SK-N-SH (cell line): ENCODE measurements at regions not wholly inside any gene's neighbourhood (a gene's known extent, or its start where the extent isn't known, plus 50 kb on each side); places are given as distances from the start of the nearest gene placed in this dataset.

ENCODE experiments used
- CTCF ChIA-PET: fragments of 300-600, 350-600 bp; formaldehyde crosslinking; extraction: SDS; loops from one replicate; lab custom pipeline; 2021; lab: Yijun Ruan, JAX
- POLR2A ChIA-PET: fragments of 350-600 bp; sonication (Branson Sonifier 250); formaldehyde crosslinking; extraction: SDS; loops from one replicate; lab custom pipeline; 2020; ENCODE audit warnings: antibody characterized with exemption, inconsistent platforms; lab: Yijun Ruan, JAX
- DNase-seq: peaks from one replicate; pipeline ENCODE4 v3.0.0; 2012
- H2AFZ ChIP-seq: fragments of 200-600 bp; sonication (generic); 2 replicates; pipeline ENCODE4 v1.8.1; 2016; ENCODE audit warnings: antibody characterized with exemption, mild to moderate bottlenecking, low read depth
- H3F3A ChIP-seq: fragments of 200-600 bp; sonication (generic); replicated peaks from 2 replicates; pipeline ENCODE3; 2016; ENCODE audit warnings: antibody characterized with exemption, mild to moderate bottlenecking; ENCODE audit not compliant: insufficient read depth
- H3K27ac ChIP-seq, 2 experiments: fragments of 200-500 bp in 1 of 2; fragments of 200-600 bp in 1 of 2; sonication (Bioruptor generic) in 1 of 2; sonication (generic), shearing (Covaris generic) in 1 of 2; 2 replicates each; pipeline versions ENCODE4 v1.5.1 to v1.6.1; 2014 to 2016; ENCODE audit warnings: low read depth in 2 of 2, inconsistent platforms in 1 of 2, low read length in 1 of 2, mild to moderate bottlenecking in 1 of 2, mixed read lengths in 1 of 2
- H3K27me3 ChIP-seq: fragments of 200-600 bp; sonication (generic), shearing (Covaris generic); 2 replicates; pipeline ENCODE4 v1.6.1; 2016; ENCODE audit warnings: mixed run types; ENCODE audit not compliant: insufficient read depth
- H3K36me3 ChIP-seq, 2 experiments: fragments of 200-500 bp in 1 of 2; fragments of 200-600 bp in 1 of 2; sonication (Bioruptor generic) in 1 of 2; sonication (generic) in 1 of 2; replicated peaks in 1 of 2; 2 replicates each; pipeline versions ENCODE3 to v1.5.1; 2014 to 2016; ENCODE audit warnings: low read length in 1 of 2, mild to moderate bottlenecking in 1 of 2; ENCODE audit not compliant: insufficient read depth in 2 of 2, control insufficient read depth in 1 of 2
- H3K4me1 ChIP-seq, 2 experiments: fragments of 200-500 bp in 1 of 2; fragments of 200-600 bp in 1 of 2; sonication (Bioruptor generic) in 1 of 2; sonication (generic), shearing (Covaris generic) in 1 of 2; 2 replicates each; pipeline versions ENCODE4 v1.5.1 to v1.6.1; 2014 to 2016; ENCODE audit warnings: low read depth in 1 of 2, low read length in 1 of 2, mixed run types in 1 of 2; ENCODE audit not compliant: insufficient read depth in 2 of 2, control insufficient read depth in 1 of 2
- H3K4me2 ChIP-seq: fragments of 200-600 bp; sonication (generic), shearing (Covaris generic); 2 replicates; pipeline ENCODE4 v1.6.1; 2017; ENCODE audit warnings: mixed run types
- H3K4me3 ChIP-seq, 2 experiments: fragments of 200-500 bp in 1 of 2; fragments of 200-600 bp in 1 of 2; sonication (Bioruptor generic) in 1 of 2; sonication (generic), shearing (Covaris generic) in 1 of 2; 2 replicates each; pipeline versions ENCODE4 v1.5.1 to v1.8.1; 2014 to 2016; ENCODE audit warnings: low read depth in 2 of 2, inconsistent platforms in 1 of 2, low read length in 1 of 2, mild to moderate bottlenecking in 1 of 2, mixed read lengths in 1 of 2, moderate library complexity in 1 of 2
- H3K79me2 ChIP-seq: fragments of 200-600 bp; sonication (generic); 2 replicates; pipeline ENCODE4 v1.8.1; 2017; ENCODE audit warnings: mild to moderate bottlenecking; ENCODE audit not compliant: insufficient read depth
- H3K9ac ChIP-seq: fragments of 200-600 bp; sonication (generic); 2 replicates; pipeline ENCODE4 v1.6.1; 2017; ENCODE audit warnings: mixed run types
- H3K9me2 ChIP-seq: fragments of 200-600 bp; sonication (generic); 2 replicates; pipeline ENCODE4 v1.6.1; 2017; ENCODE audit warnings: mixed run types
- H3K9me3 ChIP-seq: fragments of 200-600 bp; sonication (generic); 2 replicates; pipeline ENCODE4 v1.6.1; 2017; ENCODE audit warnings: mixed run types, mild to moderate bottlenecking, moderate library complexity
- H4K20me1 ChIP-seq: fragments of 200-600 bp; sonication (generic); 2 replicates; pipeline ENCODE4 v1.6.1; 2017; ENCODE audit warnings: mild to moderate bottlenecking, mixed run types; ENCODE audit not compliant: insufficient read depth
- CHD2 ChIP-seq: fragments of 150-350 bp; IDR thresholded peaks from 2 replicates; pipeline ENCODE4 v1.6.1; 2018; ENCODE audit warnings: low read length; ENCODE audit not compliant: partially characterized antibody
- EZH2phosphoT487 ChIP-seq: fragments of 200-600 bp; sonication (generic); IDR thresholded peaks from 2 replicates; pipeline ENCODE4 v1.6.1; 2017; ENCODE audit warnings: low read depth, mixed run types, mild to moderate bottlenecking, antibody characterized with exemption, moderate library complexity, borderline replicate concordance
- FOXM1 ChIP-seq: IDR thresholded peaks from 2 replicates; pipeline ENCODE4 v1.4.0; 2012; ENCODE audit warnings: low read depth, mild to moderate bottlenecking
- JUND ChIP-seq: IDR thresholded peaks from 2 replicates; pipeline ENCODE4 v1.4.0; 2012
- MXI1 ChIP-seq: IDR thresholded peaks from 2 replicates; pipeline ENCODE4 v1.6.1; 2012; ENCODE audit warnings: mild to moderate bottlenecking, low read depth, low read length, improper control_type of control experiment
- POLR2AphosphoS5 ChIP-seq: IDR thresholded peaks from 2 replicates; pipeline ENCODE4 v1.6.1; 2012; ENCODE audit warnings: low read depth, low read length
- RCOR1 ChIP-seq: fragments of 150-350 bp; IDR thresholded peaks from 2 replicates; pipeline ENCODE4 v1.6.1; 2017; ENCODE audit warnings: antibody characterized with exemption, low read length
- SIN3A ChIP-seq: IDR thresholded peaks from 2 replicates; pipeline ENCODE4 v1.6.1; 2012; ENCODE audit warnings: low read depth, mild to moderate bottlenecking, low read length, moderate library complexity, borderline replicate concordance
- TAF1 ChIP-seq: IDR thresholded peaks from 2 replicates; pipeline ENCODE4 v1.6.1; 2012; ENCODE audit warnings: low read depth, mild to moderate bottlenecking, low read length, moderate library complexity, borderline replicate concordance
- TCF12 ChIP-seq: IDR thresholded peaks from 2 replicates; pipeline ENCODE4 v1.4.0; 2012
- TEAD4 ChIP-seq: IDR thresholded peaks from 2 replicates; pipeline ENCODE4 v1.4.0; 2012; ENCODE audit warnings: mild to moderate bottlenecking, borderline replicate concordance; ENCODE audit not compliant: insufficient read depth
- WGBS: methylation state at CpG from one replicate; pipeline ENCODE4 v1.1.6; 2017; ENCODE audit warnings: low lambda C conversion rate; 5-methylcytosine and 5-hydroxymethylcytosine counted together
- TF ChIP-seq, protein P1 (sequence below): fragments of 200-600 bp; sonication (generic); IDR thresholded peaks from 2 replicates; pipeline ENCODE4 v1.6.1; 2017; ENCODE audit warnings: antibody characterized with exemption, mild to moderate bottlenecking, moderate library complexity
- TF ChIP-seq, protein P2 (sequence below): IDR thresholded peaks from 2 replicates; pipeline ENCODE4; 2012
- TF ChIP-seq, protein P3 (sequence below): fragments of 150-350 bp; IDR thresholded peaks from 2 replicates; pipeline ENCODE4 v1.6.1; 2016; ENCODE audit warnings: mild to moderate bottlenecking, low read depth, low read length
- TF ChIP-seq, protein P4 (sequence below): IDR thresholded peaks from 2 replicates; pipeline ENCODE4 v1.4.0; 2012; ENCODE audit warnings: low read depth, borderline replicate concordance

- Histone ChIP-seq H3K36me3 (no peaks in the 10 kb centered on the region), H4K20me1 (no peaks in the 10 kb centered on the region), H3K4me2 (no peak overlapping the region), H3F3A (no peaks in the 10 kb centered on the region), H3K9me2 (no peaks in the 10 kb centered on the region), H3K79me2 (no peaks in the 10 kb centered on the region), H3K27ac (no peak overlapping the region), H3K4me3 (no peak overlapping the region), H3K27me3 (no peaks in the 10 kb centered on the region), H3K4me1 (no peaks in the 10 kb centered on the region), H3K9ac (no peak overlapping the region), H3K9me3 (no peaks in the 10 kb centered on the region), H2AFZ (no peak overlapping the region)
- 36% methylated on average over 3 of the region's 3 CpGs for WGBS
- TF ChIP-seq EZH2phosphoT487 (no peak), TAF1 (no peak), RCOR1 (no peak)
- CTCF ChIA-PET = interaction anchor here (1.3 to 2.8 kb wide), 2 partner anchors 12 to 15 kb away, joined by 4 to 11 read pairs; no protein-coding TSS in a partner anchor
- no peak for DNase-seq
- POLR2A ChIA-PET = no interaction called here
Measured at GRCh38 chr10:64271508-64271907, 750.3 kb downstream of the REEP3 start.

DNA sequence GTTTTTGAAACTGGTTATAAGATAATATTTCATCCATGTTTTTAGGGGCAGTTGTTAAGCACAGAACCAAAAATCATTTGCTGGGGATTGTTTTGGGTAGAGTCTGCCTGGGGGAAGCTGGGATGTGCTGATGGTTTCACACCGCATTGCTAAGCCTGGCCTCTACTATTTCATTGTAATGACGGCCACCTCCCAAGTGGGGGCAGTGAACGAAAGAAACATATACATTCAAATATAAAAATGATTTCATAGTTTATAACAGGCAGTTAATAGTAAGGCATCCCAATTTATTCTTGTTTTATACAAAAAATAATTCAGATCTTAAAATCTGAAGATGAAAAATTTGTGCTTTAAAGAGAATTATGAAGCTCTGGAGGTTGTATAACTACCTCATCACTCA lies 750.8 kb downstream of the REEP3 start:
- Histone ChIP-seq H3K27ac (no peak overlapping the region), H3F3A (no peaks in the 10 kb centered on the region), H3K4me3 (no peak overlapping the region), H3K4me1 (no peaks in the 10 kb centered on the region), H4K20me1 (no peaks in the 10 kb centered on the region), H3K9me3 (no peaks in the 10 kb centered on the region), H3K4me2 (no peak overlapping the region), H3K36me3 (no peaks in the 10 kb centered on the region), H2AFZ (no peak overlapping the region), H3K27me3 (no peaks in the 10 kb centered on the region), H3K9me2 (no peaks in the 10 kb centered on the region), H3K9ac (no peak overlapping the region), H3K79me2 (no peaks in the 10 kb centered on the region)
- 70% methylated on average over 3 of the region's 3 CpGs for WGBS
- CTCF ChIA-PET = interaction anchor here (1.3 to 2.8 kb wide), 2 partner anchors 13 to 15 kb away, joined by 4 to 11 read pairs; no protein-coding TSS in a partner anchor
- POLR2A ChIA-PET = no interaction called here
- no peak for DNase-seq
- TF ChIP-seq, protein P1, sequence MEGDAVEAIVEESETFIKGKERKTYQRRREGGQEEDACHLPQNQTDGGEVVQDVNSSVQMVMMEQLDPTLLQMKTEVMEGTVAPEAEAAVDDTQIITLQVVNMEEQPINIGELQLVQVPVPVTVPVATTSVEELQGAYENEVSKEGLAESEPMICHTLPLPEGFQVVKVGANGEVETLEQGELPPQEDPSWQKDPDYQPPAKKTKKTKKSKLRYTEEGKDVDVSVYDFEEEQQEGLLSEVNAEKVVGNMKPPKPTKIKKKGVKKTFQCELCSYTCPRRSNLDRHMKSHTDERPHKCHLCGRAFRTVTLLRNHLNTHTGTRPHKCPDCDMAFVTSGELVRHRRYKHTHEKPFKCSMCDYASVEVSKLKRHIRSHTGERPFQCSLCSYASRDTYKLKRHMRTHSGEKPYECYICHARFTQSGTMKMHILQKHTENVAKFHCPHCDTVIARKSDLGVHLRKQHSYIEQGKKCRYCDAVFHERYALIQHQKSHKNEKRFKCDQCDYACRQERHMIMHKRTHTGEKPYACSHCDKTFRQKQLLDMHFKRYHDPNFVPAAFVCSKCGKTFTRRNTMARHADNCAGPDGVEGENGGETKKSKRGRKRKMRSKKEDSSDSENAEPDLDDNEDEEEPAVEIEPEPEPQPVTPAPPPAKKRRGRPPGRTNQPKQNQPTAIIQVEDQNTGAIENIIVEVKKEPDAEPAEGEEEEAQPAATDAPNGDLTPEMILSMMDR = peak; percentile 36
- TF ChIP-seq TCF12 = no peak
- TF ChIP-seq, protein P2, sequence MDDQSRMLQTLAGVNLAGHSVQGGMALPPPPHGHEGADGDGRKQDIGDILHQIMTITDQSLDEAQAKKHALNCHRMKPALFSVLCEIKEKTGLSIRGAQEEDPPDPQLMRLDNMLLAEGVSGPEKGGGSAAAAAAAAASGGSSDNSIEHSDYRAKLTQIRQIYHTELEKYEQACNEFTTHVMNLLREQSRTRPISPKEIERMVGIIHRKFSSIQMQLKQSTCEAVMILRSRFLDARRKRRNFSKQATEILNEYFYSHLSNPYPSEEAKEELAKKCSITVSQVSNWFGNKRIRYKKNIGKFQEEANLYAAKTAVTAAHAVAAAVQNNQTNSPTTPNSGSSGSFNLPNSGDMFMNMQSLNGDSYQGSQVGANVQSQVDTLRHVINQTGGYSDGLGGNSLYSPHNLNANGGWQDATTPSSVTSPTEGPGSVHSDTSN = no peak
- TF ChIP-seq, protein P3, sequence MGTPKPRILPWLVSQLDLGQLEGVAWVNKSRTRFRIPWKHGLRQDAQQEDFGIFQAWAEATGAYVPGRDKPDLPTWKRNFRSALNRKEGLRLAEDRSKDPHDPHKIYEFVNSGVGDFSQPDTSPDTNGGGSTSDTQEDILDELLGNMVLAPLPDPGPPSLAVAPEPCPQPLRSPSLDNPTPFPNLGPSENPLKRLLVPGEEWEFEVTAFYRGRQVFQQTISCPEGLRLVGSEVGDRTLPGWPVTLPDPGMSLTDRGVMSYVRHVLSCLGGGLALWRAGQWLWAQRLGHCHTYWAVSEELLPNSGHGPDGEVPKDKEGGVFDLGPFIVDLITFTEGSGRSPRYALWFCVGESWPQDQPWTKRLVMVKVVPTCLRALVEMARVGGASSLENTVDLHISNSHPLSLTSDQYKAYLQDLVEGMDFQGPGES = no peak
- no peak for TF ChIP-seq FOXM1

GRCh38 chr10:64275001-64275400 lies 753.8 kb downstream of the REEP3 start:
- no peak overlapping the region for H3K4me3 ChIP-seq
- H3K27ac ChIP-seq = no peak overlapping the region
- CTCF ChIA-PET = no interaction called here
- no peaks in the 10 kb centered on the region for H3K79me2 ChIP-seq
- POLR2A ChIA-PET = no interaction called here
- H3K27me3 ChIP-seq = no peaks in the 10 kb centered on the region
- DNase-seq = no peak
- H3K9ac ChIP-seq = no peak overlapping the region
- no peaks in the 10 kb centered on the region for H3K9me3 ChIP-seq
- no peak overlapping the region for H2AFZ ChIP-seq
- H3K4me2 ChIP-seq = no peak overlapping the region
- no peaks in the 10 kb centered on the region for H3K9me2 ChIP-seq
- no peaks in the 10 kb centered on the region for H3K36me3 ChIP-seq
- no peaks in the 10 kb centered on the region for H3F3A ChIP-seq
- no peaks in the 10 kb centered on the region for H3K4me1 ChIP-seq
- no peaks in the 10 kb centered on the region for H4K20me1 ChIP-seq
- TF ChIP-seq CHD2 (no peak), FOXM1 (no peak), SIN3A (no peak), TEAD4 (no peak), JUND (no peak), TAF1 (no peak), POLR2AphosphoS5 (no peak), EZH2phosphoT487 (no peak), MXI1 (no peak)
- TF ChIP-seq, protein P4, sequence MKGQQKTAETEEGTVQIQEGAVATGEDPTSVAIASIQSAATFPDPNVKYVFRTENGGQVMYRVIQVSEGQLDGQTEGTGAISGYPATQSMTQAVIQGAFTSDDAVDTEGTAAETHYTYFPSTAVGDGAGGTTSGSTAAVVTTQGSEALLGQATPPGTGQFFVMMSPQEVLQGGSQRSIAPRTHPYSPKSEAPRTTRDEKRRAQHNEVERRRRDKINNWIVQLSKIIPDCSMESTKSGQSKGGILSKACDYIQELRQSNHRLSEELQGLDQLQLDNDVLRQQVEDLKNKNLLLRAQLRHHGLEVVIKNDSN = no peak
